Activated CD4-positive, alpha-beta T cell treated with anti-CD3 and anti-CD28 coated beads, Interleukin-2, amount 10 ng/mL, durations not matched to agents 7 days and 5 days (primary cell): ENCODE measurements at regions not wholly inside any gene's neighbourhood (a gene's known extent, or its start where the extent isn't known, plus 50 kb on each side); places are given as distances from the start of the nearest gene placed in this dataset.

ENCODE experiments used
- CTCF ChIA-PET: fragments of 350-600 bp; sonication (Branson Sonifier 250); formaldehyde crosslinking; loops from one replicate; lab custom pipeline; 2021; ENCODE audit warnings: antibody characterized with exemption; lab: Charles Lee
- POLR2A ChIA-PET: fragments of 350-600 bp; sonication (Branson Sonifier 250); formaldehyde crosslinking; loops from one replicate; lab custom pipeline; 2021; ENCODE audit warnings: antibody characterized with exemption; lab: Charles Lee
- DNase-seq: peaks from one replicate; pipeline ENCODE4 v3.0.0-alpha.2; 2020
- H3K27ac Mint-ChIP-seq: one replicate; pipeline ENCODE4 v1.8.0; 2021; ENCODE audit warnings: mild to moderate bottlenecking, moderate library complexity, mixed read lengths
- H3K27me3 Mint-ChIP-seq: one replicate; pipeline ENCODE4 v1.8.0; 2021; ENCODE audit warnings: mixed read lengths
- H3K36me3 Mint-ChIP-seq: one replicate; pipeline ENCODE4 v1.8.0; 2021; ENCODE audit warnings: low read depth, mixed read lengths
- H3K4me1 Mint-ChIP-seq: one replicate; pipeline ENCODE4 v1.8.0; 2021; ENCODE audit warnings: mixed read lengths
- H3K4me3 Mint-ChIP-seq: one replicate; pipeline ENCODE4 v1.8.0; 2021; ENCODE audit warnings: mild to moderate bottlenecking, moderate library complexity, mixed read lengths
- H3K9me3 Mint-ChIP-seq: one replicate; pipeline ENCODE4 v1.8.0; 2021; ENCODE audit warnings: mixed read lengths

GRCh38 chr15:39468828-39469227 lies 112.1 kb upstream of the THBS1 start:
- Mint-ChIP-seq H3K36me3 (peaks cover 2% of the 10 kb centered on the region), H3K27ac (no peak overlapping the region), H3K27me3 (peaks cover 8% of the 10 kb centered on the region), H3K4me1 (no peaks in the 10 kb centered on the region), H3K9me3 (peaks cover 5% of the 10 kb centered on the region), H3K4me3 (no peak overlapping the region)
- CTCF ChIA-PET = interaction anchor here (1.2 kb wide), 1 partner anchor 19 kb away, joined by 3 read pairs; no protein-coding TSS in a partner anchor
- no peak for DNase-seq
- POLR2A ChIA-PET = no interaction called here

DNA sequence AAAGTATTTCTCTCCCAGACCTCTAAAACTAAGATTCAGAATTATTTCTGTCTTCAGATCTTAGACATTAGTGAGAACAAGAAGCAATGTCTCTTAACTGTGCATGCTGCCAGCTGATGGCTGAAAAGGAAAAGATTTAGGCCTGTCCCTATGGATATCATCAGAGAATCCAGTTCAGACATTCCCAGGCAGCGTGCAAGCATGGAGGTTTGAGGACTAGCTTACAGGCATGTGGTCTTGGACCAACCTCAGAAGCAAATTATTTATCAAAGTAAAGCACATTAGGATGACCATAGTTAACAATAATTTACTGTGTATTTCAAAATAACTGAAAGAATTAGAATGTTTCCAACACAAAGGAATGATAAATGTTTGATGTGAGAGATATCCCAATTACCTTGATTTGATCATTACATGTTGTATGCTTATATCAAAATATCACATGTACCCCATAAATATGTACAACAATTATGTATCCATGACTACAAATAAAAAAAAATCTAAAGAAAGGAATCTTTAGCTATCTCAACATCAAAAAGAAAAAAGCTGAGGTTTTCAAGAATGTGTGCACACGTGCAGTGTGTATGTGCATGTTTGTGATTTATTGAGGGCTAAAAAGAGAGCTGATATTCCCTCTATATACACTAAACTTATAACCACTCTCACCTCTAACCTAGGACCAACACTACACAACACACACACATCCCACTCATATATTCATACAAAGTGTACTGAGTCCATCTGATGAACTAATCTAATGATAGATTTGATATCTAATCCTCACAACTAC lies 108.9 kb upstream of the THBS1 start:
- Mint-ChIP-seq H3K36me3 (peaks cover 2% of the 10 kb centered on the region), H3K9me3 (peaks cover 5% of the 10 kb centered on the region), H3K27ac (no peak overlapping the region), H3K4me3 (no peak overlapping the region), H3K27me3 (peaks cover 9% of the 10 kb centered on the region), H3K4me1 (no peaks in the 10 kb centered on the region)
- POLR2A ChIA-PET = no interaction called here
- DNase-seq = no peak
- CTCF ChIA-PET = interaction anchor here (1.1 kb wide), 1 partner anchor 23 kb away, joined by 3 read pairs; no protein-coding TSS in a partner anchor

GRCh38 chr15:39472621-39473297 lies 108.1 kb upstream of the THBS1 start:
- DNase-seq = no peak
- Mint-ChIP-seq H3K27ac (no peak overlapping the region), H3K9me3 (peaks cover 5% of the 10 kb centered on the region), H3K4me1 (no peaks in the 10 kb centered on the region), H3K36me3 (peaks cover 2% of the 10 kb centered on the region), H3K27me3 (peaks cover 13% of the 10 kb centered on the region), H3K4me3 (no peak overlapping the region)
- ChIA-PET CTCF (no interaction called here), POLR2A (no interaction called here)

- Mint-ChIP-seq H3K27ac (no peak overlapping the region), H3K4me3 (no peak overlapping the region), H3K9me3 (peaks cover 3% of the 10 kb centered on the region), H3K27me3 (peaks cover 16% of the 10 kb centered on the region), H3K36me3 (peaks cover 2% of the 10 kb centered on the region), H3K4me1 (no peaks in the 10 kb centered on the region)
- ChIA-PET CTCF (no interaction called here), POLR2A (no interaction called here)
- DNase-seq = no peak
Measured at GRCh38 chr15:39473298-39473947, 107.5 kb upstream of the THBS1 start.

DNA sequence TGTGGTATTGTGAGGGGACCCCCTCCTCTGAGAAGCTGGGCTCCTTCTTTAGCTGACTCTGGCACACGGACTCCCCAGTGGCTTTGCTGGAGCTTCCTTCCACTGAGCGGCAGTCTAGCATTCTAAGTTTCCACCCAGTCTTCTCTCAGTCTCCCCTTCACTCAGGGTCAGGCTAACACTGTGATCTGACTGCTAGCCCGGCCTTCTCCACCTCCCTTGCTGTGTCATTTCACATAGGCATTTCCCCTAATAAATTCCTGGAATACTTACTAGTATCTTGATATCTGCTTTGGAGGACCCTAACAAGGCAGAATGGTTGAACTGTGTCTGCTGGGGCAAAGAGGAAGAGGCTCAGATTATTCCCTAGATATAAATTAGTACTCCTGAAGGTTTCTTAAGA lies 106.2 kb upstream of the THBS1 start:
- H3K27ac Mint-ChIP-seq = no peak overlapping the region
- POLR2A ChIA-PET = no interaction called here

DNA sequence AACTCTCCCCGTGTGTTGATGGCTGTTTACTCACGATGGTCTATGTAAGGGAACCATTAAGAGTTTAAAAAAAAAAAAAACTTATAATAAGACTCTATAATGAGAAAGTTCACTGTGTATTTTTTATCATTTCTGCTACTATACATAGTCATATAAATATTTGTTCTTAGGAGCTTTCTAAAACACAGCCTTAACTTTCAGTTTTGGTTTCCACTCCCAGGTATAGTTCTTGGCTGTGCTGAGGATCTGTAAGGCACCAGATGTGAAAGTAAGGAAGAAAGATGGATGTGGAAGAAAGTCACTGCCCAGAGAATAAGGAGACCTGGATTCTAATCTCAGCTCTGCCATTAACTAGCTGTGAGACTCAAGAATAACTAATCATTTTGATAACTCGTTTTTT lies 101.9 kb upstream of the THBS1 start:
- POLR2A ChIA-PET = no interaction called here
- H3K4me1 Mint-ChIP-seq = peaks cover 4% of the 10 kb centered on the region
- CTCF ChIA-PET = interaction anchor here (0.6 kb wide), 1 partner anchor 820 kb away, joined by 3 read pairs; no protein-coding TSS in a partner anchor
- no peak overlapping the region for H3K4me3 Mint-ChIP-seq
- no peak overlapping the region for H3K27ac Mint-ChIP-seq
- no peaks in the 10 kb centered on the region for H3K9me3 Mint-ChIP-seq
- no peak for DNase-seq
- peaks cover 21% of the 10 kb centered on the region for H3K27me3 Mint-ChIP-seq
- H3K36me3 Mint-ChIP-seq = no peaks in the 10 kb centered on the region

More for the DNA sequence above, 106.2 kb upstream of the THBS1 start:
- H3K4me3 Mint-ChIP-seq = no peak overlapping the region
- peaks cover 18% of the 10 kb centered on the region for H3K27me3 Mint-ChIP-seq
- no peak for DNase-seq
- CTCF ChIA-PET = no interaction called here
- H3K36me3 Mint-ChIP-seq = peaks cover 2% of the 10 kb centered on the region
- peaks cover 2% of the 10 kb centered on the region for H3K9me3 Mint-ChIP-seq
- H3K4me1 Mint-ChIP-seq = peaks cover 4% of the 10 kb centered on the region

GRCh38 chr15:39479911-39480310 lies 101.0 kb upstream of the THBS1 start:
- no peak overlapping the region for H3K4me3 Mint-ChIP-seq
- no peaks in the 10 kb centered on the region for H3K9me3 Mint-ChIP-seq
- no peak overlapping the region for H3K27ac Mint-ChIP-seq
- H3K36me3 Mint-ChIP-seq = no peaks in the 10 kb centered on the region
- DNase-seq = no peak
- H3K27me3 Mint-ChIP-seq = peaks cover 26% of the 10 kb centered on the region
- POLR2A ChIA-PET = no interaction called here
- CTCF ChIA-PET = no interaction called here
- H3K4me1 Mint-ChIP-seq = peaks cover 4% of the 10 kb centered on the region

- no peak overlapping the region for H3K4me3 Mint-ChIP-seq
- H3K36me3 Mint-ChIP-seq = no peaks in the 10 kb centered on the region
- POLR2A ChIA-PET = no interaction called here
- H3K4me1 Mint-ChIP-seq = peaks cover 4% of the 10 kb centered on the region
- DNase-seq = no peak
- no peak overlapping the region for H3K27ac Mint-ChIP-seq
- H3K9me3 Mint-ChIP-seq = no peaks in the 10 kb centered on the region
- H3K27me3 Mint-ChIP-seq = peaks cover 25% of the 10 kb centered on the region
- CTCF ChIA-PET = no interaction called here
Measured at GRCh38 chr15:39482459-39482858, 98.4 kb upstream of the THBS1 start.

GRCh38 chr15:39486621-39487457 lies 94.0 kb upstream of the THBS1 start:
- Mint-ChIP-seq H3K27me3 (peaks cover 19% of the 10 kb centered on the region), H3K36me3 (no peaks in the 10 kb centered on the region), H3K27ac (no peak overlapping the region), H3K4me1 (no peaks in the 10 kb centered on the region), H3K4me3 (no peak overlapping the region), H3K9me3 (no peaks in the 10 kb centered on the region)
- CTCF ChIA-PET = no interaction called here
- POLR2A ChIA-PET = no interaction called here
- no peak for DNase-seq

DNA sequence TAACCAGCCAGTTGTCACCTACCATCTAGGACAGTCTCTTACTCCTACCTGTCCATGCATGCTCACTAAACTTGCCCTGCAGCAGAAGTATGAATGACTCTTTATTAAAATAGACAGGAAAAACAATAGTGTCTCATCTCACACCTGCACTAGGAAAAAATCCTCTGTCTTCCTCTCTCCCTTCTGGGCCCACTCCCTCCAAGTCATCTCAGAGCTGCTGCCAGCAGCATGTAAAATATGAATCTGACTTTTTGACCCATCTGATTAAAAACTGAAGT lies 93.5 kb upstream of the THBS1 start:
- DNase-seq = no peak
- no peaks in the 10 kb centered on the region for H3K36me3 Mint-ChIP-seq
- POLR2A ChIA-PET = no interaction called here
- no peak overlapping the region for H3K4me3 Mint-ChIP-seq
- peaks cover 17% of the 10 kb centered on the region for H3K27me3 Mint-ChIP-seq
- no peaks in the 10 kb centered on the region for H3K9me3 Mint-ChIP-seq
- no peak overlapping the region for H3K27ac Mint-ChIP-seq
- CTCF ChIA-PET = interaction anchor here (0.6 kb wide), 1 partner anchor 1128 kb away, joined by 3 read pairs; no protein-coding TSS in a partner anchor
- H3K4me1 Mint-ChIP-seq = no peaks in the 10 kb centered on the region

DNA sequence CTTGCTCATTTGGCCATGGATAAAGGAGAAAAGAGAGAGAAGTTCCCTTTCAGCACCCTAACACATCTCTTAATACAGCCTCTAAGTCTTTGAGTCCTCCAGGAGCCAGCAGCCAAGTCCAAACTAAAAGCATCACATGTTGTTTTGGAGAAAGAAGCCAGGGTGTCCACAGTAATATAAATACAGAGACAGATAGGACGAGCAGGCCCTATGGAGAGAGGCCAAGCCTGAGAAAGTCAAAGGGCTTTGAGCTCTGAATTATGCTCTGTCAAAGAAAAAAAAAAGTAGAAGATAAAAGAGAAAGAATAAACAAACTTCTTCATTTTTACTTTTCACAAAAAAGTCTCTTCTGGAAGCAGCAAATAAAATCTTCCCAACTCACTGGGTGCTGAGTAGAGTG lies 92.4 kb upstream of the THBS1 start:
- CTCF ChIA-PET = interaction anchor here (0.6 kb wide), 1 partner anchor 70 kb away, joined by 3 read pairs; no protein-coding TSS in a partner anchor

DNA sequence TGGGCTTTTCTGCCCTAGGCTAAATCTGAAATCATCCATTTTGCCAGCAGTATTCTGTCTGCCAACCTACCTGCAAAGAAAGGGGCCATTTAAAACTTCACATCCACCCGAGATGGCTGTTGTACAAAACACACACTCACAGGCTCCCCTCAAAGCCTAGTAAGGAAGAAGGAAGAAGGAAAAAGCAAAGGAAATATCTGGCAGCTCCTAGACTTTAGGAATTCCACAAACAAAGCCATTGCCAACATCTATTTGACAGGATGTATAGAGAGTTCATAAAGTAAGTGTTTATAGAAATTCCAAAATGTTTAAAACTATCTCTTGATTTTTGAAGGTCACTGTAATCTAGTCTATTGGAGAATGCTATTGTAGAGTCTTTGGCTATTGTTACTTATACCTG lies 91.9 kb upstream of the THBS1 start:
- POLR2A ChIA-PET = no interaction called here
- H3K36me3 Mint-ChIP-seq = no peaks in the 10 kb centered on the region
- H3K4me3 Mint-ChIP-seq = no peak overlapping the region
- H3K4me1 Mint-ChIP-seq = no peaks in the 10 kb centered on the region
- peaks cover 17% of the 10 kb centered on the region for H3K27me3 Mint-ChIP-seq
- H3K9me3 Mint-ChIP-seq = no peaks in the 10 kb centered on the region
- H3K27ac Mint-ChIP-seq = no peak overlapping the region
- CTCF ChIA-PET = no interaction called here
- no peak for DNase-seq

More for the DNA sequence above, 92.4 kb upstream of the THBS1 start:
- no peak for DNase-seq
- Mint-ChIP-seq H3K27me3 (peaks cover 21% of the 10 kb centered on the region), H3K27ac (no peak overlapping the region), H3K36me3 (no peaks in the 10 kb centered on the region), H3K9me3 (no peaks in the 10 kb centered on the region), H3K4me1 (no peaks in the 10 kb centered on the region), H3K4me3 (no peak overlapping the region)
- POLR2A ChIA-PET = no interaction called here
